ENCODE measurements at regions not wholly inside any gene's neighbourhood (a gene's known extent, or its start where the extent isn't known, plus 50 kb on each side); places are given as distances from the start of the nearest gene placed in this dataset.

DNA sequence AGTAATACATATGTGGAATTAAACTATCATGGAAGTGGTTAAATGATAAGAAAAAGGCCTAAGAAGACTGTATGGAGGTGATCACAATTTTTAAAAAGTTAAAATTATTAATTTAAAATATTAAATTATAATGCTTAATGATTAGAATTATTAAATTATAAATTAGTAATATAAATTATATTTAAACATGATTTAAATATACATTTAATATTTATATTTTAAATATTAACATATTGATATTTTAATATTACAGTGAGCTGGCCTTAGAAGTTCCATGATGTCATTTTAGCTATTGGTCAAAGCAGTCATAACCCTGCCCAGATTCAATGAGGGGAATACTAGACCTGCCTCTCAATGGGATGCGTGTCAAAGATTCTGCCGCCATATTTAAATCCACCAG, 281.2 kb downstream of the PRDM2 start:
- no peak for DNase-seq

DNA sequence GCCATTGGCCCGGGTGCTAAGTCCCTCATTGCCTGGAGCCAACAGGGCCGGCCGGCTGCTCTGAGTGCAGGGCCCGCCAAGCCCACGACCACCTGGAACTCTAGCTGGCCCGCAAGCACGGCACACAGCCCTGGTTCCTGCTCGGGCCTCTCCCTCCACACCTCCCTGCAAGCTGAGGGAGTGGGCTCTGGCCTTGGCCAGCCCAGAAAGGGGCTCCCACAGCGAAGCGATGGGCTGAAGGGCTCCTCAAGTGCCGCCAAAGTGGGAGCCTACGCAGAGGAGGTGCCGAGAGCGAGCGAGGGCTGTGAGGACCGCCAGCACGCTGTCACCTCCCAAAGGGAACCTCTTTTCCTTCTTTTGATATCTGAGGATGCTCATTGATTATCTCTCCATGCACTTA, 283.4 kb downstream of the PRDM2 start:
- no peak for DNase-seq

GRCh38 chr1:13990939-13991338, 291.0 kb downstream of the PRDM2 start:
- DNase-seq, result no peak

DNA sequence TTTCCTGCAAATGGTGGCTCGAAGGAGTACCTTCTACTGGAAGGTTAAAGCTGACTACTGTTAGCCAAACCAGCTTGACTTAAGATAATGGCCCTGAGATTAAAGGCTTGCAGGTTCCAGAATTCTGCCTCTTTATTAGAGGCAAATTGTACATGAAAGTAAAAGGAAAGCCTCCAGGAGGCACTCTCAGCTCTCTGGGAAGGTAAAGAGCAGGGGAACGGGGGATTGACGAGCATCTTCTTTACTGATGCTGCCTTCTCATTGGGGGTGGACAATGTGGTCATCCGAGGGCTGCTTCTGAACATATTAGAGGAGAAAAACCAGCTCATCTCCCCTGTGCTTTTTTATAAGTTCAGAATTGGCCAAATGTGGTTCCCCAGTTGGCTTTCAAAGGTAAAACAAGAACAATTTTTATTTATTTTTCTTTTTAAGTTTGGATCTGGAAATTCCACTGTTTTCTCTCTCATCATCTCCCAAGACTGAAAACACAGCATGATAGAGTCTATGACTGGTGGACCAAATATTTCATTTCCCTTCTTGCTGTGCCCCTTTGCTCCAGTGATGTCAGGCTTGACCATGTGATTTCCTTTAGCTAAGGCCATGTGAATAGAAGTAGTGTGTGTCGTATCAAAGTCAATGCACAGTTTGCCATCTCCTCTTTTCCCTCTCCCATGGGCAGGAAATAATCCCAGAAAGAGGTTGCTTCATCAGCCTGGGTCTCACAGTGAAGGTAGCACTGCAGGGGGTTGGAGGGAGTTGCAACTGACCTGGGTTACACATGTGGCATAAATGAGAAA, 292.7 kb downstream of the PRDM2 start:
- no peak for DNase-seq

DNA sequence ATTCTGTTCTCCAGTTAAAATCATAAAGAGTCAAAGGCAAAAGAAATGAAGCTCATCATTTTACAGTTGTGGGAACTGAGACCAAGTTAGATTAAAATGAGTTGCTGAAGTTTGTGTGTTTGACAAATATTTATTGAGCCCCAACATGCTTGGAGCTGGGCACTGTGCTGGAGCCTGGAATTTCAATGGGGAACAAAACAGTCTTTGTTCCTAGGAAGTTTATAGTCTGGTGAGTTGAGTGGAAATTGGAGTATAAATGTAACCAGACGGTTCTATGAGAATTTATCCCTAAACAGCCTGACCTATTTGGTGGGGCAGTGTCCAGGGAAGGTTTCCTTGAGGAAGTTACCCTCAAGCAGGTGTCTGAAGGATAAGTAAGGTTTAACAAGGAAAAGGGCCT, 294.4 kb downstream of the PRDM2 start:
- DNase-seq, result no peak

DNA sequence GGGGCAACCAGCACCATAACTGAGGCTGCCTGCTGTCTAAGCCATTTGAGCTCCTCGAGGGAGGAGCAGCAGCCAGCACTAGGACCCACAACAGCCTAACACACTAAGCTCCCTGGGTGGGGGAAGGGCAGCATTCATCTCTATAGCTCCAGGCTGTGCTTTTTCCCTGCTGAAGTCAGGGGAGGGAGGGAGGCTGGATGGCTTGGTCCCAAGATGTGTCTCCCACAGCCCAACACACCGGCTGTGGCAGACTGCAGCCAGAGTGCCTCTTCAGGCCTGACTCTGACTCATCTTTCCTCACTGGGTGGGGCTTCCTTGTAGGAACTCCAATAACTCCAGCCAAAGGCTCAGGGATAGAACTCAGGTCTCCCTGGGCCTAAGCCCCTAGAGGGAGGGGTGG, 296.3 kb downstream of the PRDM2 start:
- DNase-seq, result no peak

- DNase-seq, result no peak
These were observed 303.6 kb downstream of the PRDM2 start for GRCh38 chr1:14003552-14003951.

- no peak for DNase-seq
These were observed 309.6 kb downstream of the PRDM2 start for GRCh38 chr1:14009582-14009981.

DNA sequence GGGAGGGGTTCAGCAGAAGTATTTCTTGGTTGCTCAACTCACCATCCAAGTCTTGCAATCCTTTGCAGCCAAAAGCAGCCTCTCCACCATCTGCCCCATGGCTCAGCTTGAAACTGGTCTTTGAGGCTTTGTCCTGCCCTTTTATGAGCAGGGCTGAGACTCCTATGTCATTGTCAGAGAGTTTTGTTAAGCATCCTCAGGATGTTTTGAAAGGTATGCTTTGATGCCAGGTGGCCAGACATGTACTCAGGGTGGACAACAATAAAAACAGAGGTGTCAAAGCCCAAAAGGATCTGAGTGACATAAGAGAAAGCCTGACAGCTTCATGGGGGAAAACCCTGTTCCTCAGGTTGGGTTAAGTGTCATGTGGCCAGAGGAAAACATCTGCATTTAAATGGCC, 310.5 kb downstream of the PRDM2 start:
- no peak for DNase-seq

DNA sequence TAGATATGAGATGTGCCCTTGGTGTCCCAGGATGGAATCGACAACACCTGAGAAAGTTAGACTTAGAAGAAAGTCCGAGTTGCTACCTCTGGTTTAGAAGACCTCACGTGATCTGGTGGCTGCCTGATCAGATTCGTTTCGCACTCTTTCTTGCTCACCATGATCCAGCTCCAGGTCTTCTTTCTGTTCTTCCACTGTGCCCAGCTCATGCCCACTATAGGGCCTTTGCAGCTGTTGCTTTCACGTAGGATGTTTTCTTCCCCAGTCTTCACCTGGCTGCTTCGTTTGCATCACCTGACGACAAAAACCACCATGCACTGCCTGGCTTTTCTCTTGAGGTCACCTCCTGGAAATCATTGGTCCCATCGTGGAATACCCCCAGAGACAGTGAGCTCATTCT, 311.1 kb downstream of the PRDM2 start:
- no peak for DNase-seq

GRCh38 chr1:14011888-14012287, 311.9 kb downstream of the PRDM2 start:
- DNase-seq, result no peak

- DNase-seq, result no peak
These were observed 314.9 kb downstream of the PRDM2 start for GRCh38 chr1:14014929-14015328.

DNA sequence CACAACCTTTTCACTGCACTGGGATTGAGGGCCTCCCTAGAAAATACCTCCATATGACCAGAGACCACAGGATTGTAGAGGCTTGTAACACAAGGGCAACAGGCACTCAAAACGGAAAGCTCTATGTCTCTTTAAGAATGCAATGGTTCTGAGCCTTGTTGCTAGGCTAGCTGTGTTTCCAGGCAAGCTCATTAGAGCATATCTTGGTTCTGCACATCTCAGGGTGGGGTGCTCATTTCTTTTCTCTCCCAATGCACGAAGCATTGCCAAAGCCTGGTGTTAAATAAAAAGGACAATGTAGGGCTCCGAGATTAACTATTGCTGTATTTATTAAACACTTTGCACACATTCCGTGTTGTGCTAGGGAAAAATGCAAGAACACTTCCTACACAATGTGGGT, 315.9 kb downstream of the PRDM2 start:
- no peak for DNase-seq

- DNase-seq, result no peak
These were observed 317.6 kb downstream of the PRDM2 start for GRCh38 chr1:14017531-14017961.

GRCh38 chr1:14019461-14019860, 319.5 kb downstream of the PRDM2 start:
- no peak for DNase-seq

- no peak for DNase-seq
These were observed 320.0 kb downstream of the PRDM2 start for GRCh38 chr1:14020006-14020405.

DNA sequence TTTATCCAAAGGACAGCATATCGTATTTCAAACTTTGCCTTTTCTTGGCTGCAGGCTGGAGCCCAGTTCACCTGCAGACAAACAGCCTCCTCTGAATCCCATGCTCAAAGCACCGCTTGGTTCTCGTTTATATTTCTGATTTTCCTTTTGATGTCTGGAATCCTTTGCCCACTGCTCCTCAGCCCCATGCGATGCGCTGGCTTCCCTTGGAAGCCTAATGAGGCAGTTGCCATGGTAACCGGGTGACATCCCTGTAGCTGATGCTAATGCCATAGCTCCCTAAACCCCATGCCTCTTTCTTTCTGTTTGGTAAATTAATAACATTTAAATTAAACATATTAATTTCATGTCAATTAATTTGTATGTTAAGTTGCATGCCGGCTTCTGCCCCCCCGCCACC, 327.1 kb downstream of the PRDM2 start:
- DNase-seq, result no peak

DNA sequence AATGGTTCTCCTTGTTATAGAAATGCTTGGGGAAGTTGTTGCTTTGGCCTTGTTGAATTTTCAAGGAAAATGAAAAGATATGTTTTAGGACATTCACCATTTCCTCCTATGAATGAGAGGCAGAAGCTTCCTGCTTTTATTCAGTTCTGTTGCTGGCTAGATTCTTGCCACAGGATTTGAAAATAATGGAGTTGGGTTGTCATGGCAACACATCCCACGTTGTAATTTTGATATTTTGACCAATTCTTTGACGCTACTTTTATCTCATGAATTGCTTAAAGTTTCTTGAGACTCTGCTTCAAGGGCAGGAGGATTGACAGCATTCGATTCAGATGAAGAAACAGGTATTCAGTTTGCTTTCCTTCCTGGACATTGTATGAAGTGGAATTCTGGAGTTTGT, 331.5 kb downstream of the PRDM2 start:
- DNase-seq, result no peak

GRCh38 chr1:14034506-14034905, 334.5 kb downstream of the PRDM2 start:
- no peak for DNase-seq

DNA sequence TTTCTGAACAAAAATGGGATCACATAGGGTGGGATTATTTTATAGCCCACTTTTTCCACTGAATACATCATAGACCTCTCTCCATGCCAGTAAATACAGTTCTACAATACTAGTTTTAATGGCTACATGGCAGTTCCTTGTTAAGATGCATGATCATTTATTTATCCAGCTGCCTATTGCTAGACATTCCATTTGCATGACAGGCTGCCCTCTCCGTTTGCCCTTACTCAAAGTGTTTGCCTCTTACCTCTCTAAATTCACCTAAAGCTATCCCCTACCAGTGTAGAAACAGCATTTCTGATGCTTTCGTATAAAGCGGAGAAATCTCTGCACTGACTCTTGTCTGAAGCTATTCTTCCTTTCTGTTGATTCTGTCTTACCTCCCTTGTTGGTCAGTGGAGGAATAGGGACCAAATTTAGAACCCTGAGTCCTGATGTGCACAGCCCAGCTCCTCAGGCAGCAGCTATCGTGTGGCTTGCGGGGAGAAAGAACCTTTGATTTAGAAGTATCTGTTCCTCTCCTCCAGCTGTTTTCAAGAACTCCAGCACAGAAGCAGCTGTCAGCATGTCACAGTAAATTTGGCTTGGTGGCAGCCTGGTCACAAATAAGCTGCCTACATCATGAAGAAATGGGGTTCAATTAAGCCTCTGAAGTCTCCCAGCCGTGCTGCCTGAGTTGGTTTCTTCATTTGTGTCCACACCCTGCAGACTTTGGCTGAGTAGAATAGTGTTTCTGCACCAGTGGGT, 337.3 kb downstream of the PRDM2 start:
- no peak for DNase-seq

- no peak for DNase-seq
These were observed 339.8 kb downstream of the PRDM2 start for GRCh38 chr1:14039582-14040430.

GRCh38 chr1:14049965-14050364, 350.0 kb downstream of the PRDM2 start:
- DNase-seq, result no peak

GRCh38 chr1:14055442-14056223, 355.6 kb downstream of the PRDM2 start:
- no peak for DNase-seq
